ENCODE measurements at regions not wholly inside any gene's neighbourhood (a gene's known extent, or its start where the extent isn't known, plus 50 kb on each side); places are given as distances from the start of the nearest gene placed in this dataset.

GRCh38 chr20:16801919-16802651 lies 53.9 kb downstream of the OTOR start:
- ATAC-seq (no peak), DNase-seq (peak; percentile 44 to 81 (median 64))
- intact Hi-C loops (cut with DNase I): loop anchor here in 3 of 4 donors (2.0 to 10.0 kb wide), 2 partner anchors 629 to 633 kb away; no protein-coding TSS in a partner anchor
- peaks cover 2% of the 10 kb centered on the region for H3K27me3 ChIP-seq (ENCODE audit: control insufficient read depth, insufficient read depth)
- no peaks in the 10 kb centered on the region for H3K4me1 ChIP-seq (ENCODE audit: control insufficient read depth, insufficient read depth, low read length)
- H3K9me3 ChIP-seq (ENCODE audit: control insufficient read depth, low read length): no peaks in the 10 kb centered on the region
- H3K4me3 ChIP-seq (ENCODE audit: low read length): no peak overlapping the region
- 41% methylated on average over 15 of the region's 15 CpGs for WGBS
- H3K27ac ChIP-seq (ENCODE audit: low read length): no peak overlapping the region

- DNase-seq: no peak
- ATAC-seq: no peak
- Histone ChIP-seq H3K9me3 (ENCODE audit: control insufficient read depth, low read length) (no peaks in the 10 kb centered on the region), H3K27me3 (ENCODE audit: control insufficient read depth, insufficient read depth) (peaks cover 2% of the 10 kb centered on the region), H3K4me3 (ENCODE audit: low read length) (no peak overlapping the region), H3K27ac (ENCODE audit: low read length) (no peak overlapping the region), H3K4me1 (ENCODE audit: control insufficient read depth, insufficient read depth, low read length) (no peaks in the 10 kb centered on the region)
- 72% methylated on average over 4 of the region's 4 CpGs for WGBS
- intact Hi-C loops (cut with DNase I): loop anchor here in 3 of 4 donors (2.0 to 10.0 kb wide), 2 partner anchors 628 to 632 kb away; no protein-coding TSS in a partner anchor
Measured at GRCh38 chr20:16802652-16802935, 54.4 kb downstream of the OTOR start.

- H3K4me1 ChIP-seq (ENCODE audit: control insufficient read depth, insufficient read depth, low read length): no peaks in the 10 kb centered on the region
- no peak overlapping the region for H3K4me3 ChIP-seq (ENCODE audit: low read length)
- ATAC-seq (no peak), DNase-seq (peak; percentile 27 to 62 (median 57))
- 18% methylated on average over 14 of the region's 14 CpGs for WGBS
- peaks cover 2% of the 10 kb centered on the region for H3K27me3 ChIP-seq (ENCODE audit: control insufficient read depth, insufficient read depth)
- H3K9me3 ChIP-seq (ENCODE audit: control insufficient read depth, low read length): no peaks in the 10 kb centered on the region
- H3K27ac ChIP-seq (ENCODE audit: low read length): no peak overlapping the region
- intact Hi-C loops (cut with DNase I): loop anchor here in 3 of 4 donors (2.0 to 10.0 kb wide), 2 partner anchors 627 to 631 kb away; no protein-coding TSS in a partner anchor
Measured at GRCh38 chr20:16803965-16804792, 56.0 kb downstream of the OTOR start.

- 38% methylated on average over 6 of the region's 6 CpGs for WGBS
- DNase-seq (no peak), ATAC-seq (no peak)
- intact Hi-C loops (cut with DNase I): loop anchor here in 2 of 4 donors (5.0 to 10.0 kb wide), 2 partner anchors 628 to 630 kb away; no protein-coding TSS in a partner anchor
- no peak overlapping the region for H3K27ac ChIP-seq (ENCODE audit: low read length)
- H3K4me1 ChIP-seq (ENCODE audit: control insufficient read depth, insufficient read depth, low read length): no peaks in the 10 kb centered on the region
- no peak overlapping the region for H3K4me3 ChIP-seq (ENCODE audit: low read length)
- no peaks in the 10 kb centered on the region for H3K9me3 ChIP-seq (ENCODE audit: control insufficient read depth, low read length)
- H3K27me3 ChIP-seq (ENCODE audit: control insufficient read depth, insufficient read depth): peaks cover 2% of the 10 kb centered on the region
Measured at GRCh38 chr20:16804793-16805187, 56.6 kb downstream of the OTOR start.

- intact Hi-C loops (cut with DNase I): loop anchor here in 2 of 4 donors (5.0 to 10.0 kb wide), 2 partner anchors 626 to 629 kb away; no protein-coding TSS in a partner anchor
- Histone ChIP-seq H3K27me3 (ENCODE audit: control insufficient read depth, insufficient read depth) (peaks cover 2% of the 10 kb centered on the region), H3K4me1 (ENCODE audit: control insufficient read depth, insufficient read depth, low read length) (no peaks in the 10 kb centered on the region), H3K4me3 (ENCODE audit: low read length) (no peak overlapping the region), H3K9me3 (ENCODE audit: control insufficient read depth, low read length) (no peaks in the 10 kb centered on the region), H3K27ac (ENCODE audit: low read length) (no peak overlapping the region)
- 50% methylated on average over 6 of the region's 6 CpGs for whole genome bisulfite sequencing
- DNase-seq (no peak), ATAC-seq (no peak)
Measured at GRCh38 chr20:16806061-16806460, 57.9 kb downstream of the OTOR start.

GRCh38 chr20:16806886-16807285 lies 58.7 kb downstream of the OTOR start:
- ATAC-seq (no peak), DNase-seq (no peak)
- no peak overlapping the region for H3K27ac ChIP-seq (ENCODE audit: low read length)
- H3K4me3 ChIP-seq (ENCODE audit: low read length): no peak overlapping the region
- intact Hi-C loops (cut with DNase I): loop anchor here in 2 of 4 donors (5.0 to 10.0 kb wide), 2 partner anchors 625 to 628 kb away; no protein-coding TSS in a partner anchor
- WGBS: 55% methylated on average over 7 of the region's 7 CpGs
- H3K27me3 ChIP-seq (ENCODE audit: control insufficient read depth, insufficient read depth): peaks cover 4% of the 10 kb centered on the region
- no peaks in the 10 kb centered on the region for H3K9me3 ChIP-seq (ENCODE audit: control insufficient read depth, low read length)
- no peaks in the 10 kb centered on the region for H3K4me1 ChIP-seq (ENCODE audit: control insufficient read depth, insufficient read depth, low read length)

- DNase-seq (no peak), ATAC-seq (no peak)
- Histone ChIP-seq H3K27me3 (ENCODE audit: control insufficient read depth, insufficient read depth) (peaks cover 2% of the 10 kb centered on the region), H3K4me1 (ENCODE audit: control insufficient read depth, insufficient read depth, low read length) (no peaks in the 10 kb centered on the region), H3K27ac (ENCODE audit: low read length) (no peak overlapping the region), H3K9me3 (ENCODE audit: control insufficient read depth, low read length) (no peaks in the 10 kb centered on the region), H3K4me3 (ENCODE audit: low read length) (no peak overlapping the region)
- WGBS: 57% methylated on average over 4 of the region's 4 CpGs
- intact Hi-C loops (cut with DNase I): loop anchor here in 2 of 4 donors (5.0 to 10.0 kb wide), 2 partner anchors 624 to 626 kb away; no protein-coding TSS in a partner anchor
Measured at GRCh38 chr20:16808796-16809195, 60.6 kb downstream of the OTOR start.

GRCh38 chr20:16810216-16810615 lies 62.1 kb downstream of the OTOR start:
- Histone ChIP-seq H3K9me3 (ENCODE audit: control insufficient read depth, low read length) (no peaks in the 10 kb centered on the region), H3K4me3 (ENCODE audit: low read length) (no peak overlapping the region), H3K27ac (ENCODE audit: low read length) (no peak overlapping the region), H3K4me1 (ENCODE audit: control insufficient read depth, insufficient read depth, low read length) (no peaks in the 10 kb centered on the region), H3K27me3 (ENCODE audit: control insufficient read depth, insufficient read depth) (peaks cover 2% of the 10 kb centered on the region)
- DNase-seq (no peak), ATAC-seq (no peak)
- intact Hi-C loops (cut with DNase I): no loop called here
- WGBS: 77% methylated on average over 3 of the region's 3 CpGs

GRCh38 chr20:16816192-16816591 lies 68.0 kb downstream of the OTOR start:
- intact Hi-C loops (cut with DNase I): no loop called here
- no peak for DNase-seq
- ATAC-seq: no peak
- H3K4me3 ChIP-seq (ENCODE audit: low read length): no peak overlapping the region
- H3K27ac ChIP-seq (ENCODE audit: low read length): no peak overlapping the region
- no peaks in the 10 kb centered on the region for H3K4me1 ChIP-seq (ENCODE audit: control insufficient read depth, insufficient read depth, low read length)
- H3K27me3 ChIP-seq (ENCODE audit: control insufficient read depth, insufficient read depth): peaks cover 2% of the 10 kb centered on the region
- 25% methylated on average over 3 of the region's 3 CpGs for WGBS
- no peaks in the 10 kb centered on the region for H3K9me3 ChIP-seq (ENCODE audit: control insufficient read depth, low read length)

GRCh38 chr20:16819483-16819882 lies 71.3 kb downstream of the OTOR start:
- Histone ChIP-seq H3K4me3 (ENCODE audit: low read length) (no peak overlapping the region), H3K27me3 (ENCODE audit: control insufficient read depth, insufficient read depth) (no peaks in the 10 kb centered on the region), H3K27ac (ENCODE audit: low read length) (no peak overlapping the region), H3K9me3 (ENCODE audit: control insufficient read depth, low read length) (no peaks in the 10 kb centered on the region), H3K4me1 (ENCODE audit: control insufficient read depth, insufficient read depth, low read length) (no peaks in the 10 kb centered on the region)
- intact Hi-C loops (cut with DNase I): no loop called here
- ATAC-seq (no peak), DNase-seq (no peak)
- 72% methylated on average over 2 of the region's 2 CpGs for WGBS
